Fibroblast of skin of right quadriceps (primary cell): ENCODE measurements at regions not wholly inside any gene's neighbourhood (a gene's known extent, or its start where the extent isn't known, plus 50 kb on each side); places are given as distances from the start of the nearest gene placed in this dataset.
A peak's percentile ranks its signal among the peaks of the same experiment; 100 is the strongest.

ENCODE experiments used
- DNase-seq: peaks from one replicate; pipeline ENCODE4 v3.0.0-alpha.2; 2013

DNA sequence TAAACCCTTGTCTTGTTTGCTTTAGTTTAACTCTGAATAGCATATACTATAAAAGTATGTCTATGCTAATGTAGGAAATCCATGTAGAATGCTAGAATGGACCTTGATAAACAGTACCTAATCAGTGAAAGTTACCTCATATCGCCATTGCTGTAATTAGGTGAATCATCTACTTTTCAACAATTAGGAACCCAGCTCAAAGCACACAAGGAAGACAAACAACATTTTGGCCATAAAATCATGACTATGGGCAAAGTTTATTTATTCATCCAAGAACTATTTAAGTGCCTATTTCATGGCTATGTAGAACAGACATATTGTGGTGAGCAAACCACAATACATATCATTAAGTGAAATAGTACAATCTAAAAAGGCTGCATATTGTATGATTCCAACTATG is 1043.2 kb downstream of the BRINP3 start:
- peak; percentile 9 for DNase-seq

DNA sequence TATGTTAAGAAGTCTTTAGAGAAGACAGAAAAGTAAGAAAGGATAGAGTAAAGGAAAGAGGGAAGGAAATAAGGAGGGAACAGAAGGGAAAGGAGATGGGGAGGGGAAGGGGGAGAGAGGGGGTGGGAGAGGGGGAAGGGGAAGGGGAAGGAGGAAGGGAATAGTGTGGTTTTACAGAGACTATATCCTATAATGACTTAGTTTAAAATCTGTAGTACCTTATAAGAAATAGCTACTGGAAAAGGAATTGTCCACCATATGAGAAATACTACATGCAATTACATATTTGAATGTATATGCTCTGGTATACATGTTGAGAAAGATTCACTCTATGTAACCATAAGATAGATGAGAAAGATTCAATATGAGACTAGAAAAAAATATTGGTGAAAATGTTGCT is 1042.3 kb downstream of the BRINP3 start:
- DNase-seq, result no peak

DNA sequence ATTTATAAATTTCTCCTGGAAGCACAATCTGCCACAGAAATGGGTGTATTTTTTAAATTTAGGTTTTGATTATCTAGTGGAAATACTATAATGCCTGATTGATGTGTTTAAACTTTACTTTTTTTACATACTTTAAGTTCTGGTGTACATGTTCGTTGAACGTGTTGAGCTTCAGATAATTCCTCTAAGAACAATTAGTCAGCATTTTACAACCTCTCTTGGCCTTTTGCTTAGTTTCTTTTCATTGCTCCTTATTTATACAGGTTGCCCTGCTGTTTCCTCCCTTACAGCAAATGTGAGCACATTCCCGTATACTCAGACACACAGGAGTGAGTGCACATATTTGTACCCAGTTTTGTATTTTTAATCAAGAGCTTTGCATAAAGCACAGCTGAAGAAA is 1038.9 kb downstream of the BRINP3 start:
- no peak for DNase-seq

DNA sequence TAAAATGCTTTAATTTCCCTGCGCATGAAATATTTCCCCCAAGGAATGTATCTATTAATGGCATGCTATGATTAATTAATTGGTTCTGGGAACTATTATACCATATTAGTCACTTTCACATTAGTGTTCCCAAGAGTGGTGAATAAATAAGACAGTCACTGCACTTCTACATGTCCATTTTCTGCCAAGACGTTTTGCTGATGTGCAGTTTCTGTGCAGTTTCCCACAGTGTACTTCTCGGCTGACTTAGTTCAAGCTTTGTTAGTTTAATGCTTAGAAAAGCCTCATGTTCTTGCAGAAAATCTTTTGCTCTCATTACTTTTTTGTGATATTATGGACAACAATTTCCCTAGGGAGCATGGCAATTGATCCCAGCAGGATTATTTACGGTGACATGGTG is 1014.5 kb downstream of the BRINP3 start:
- no peak for DNase-seq

DNA sequence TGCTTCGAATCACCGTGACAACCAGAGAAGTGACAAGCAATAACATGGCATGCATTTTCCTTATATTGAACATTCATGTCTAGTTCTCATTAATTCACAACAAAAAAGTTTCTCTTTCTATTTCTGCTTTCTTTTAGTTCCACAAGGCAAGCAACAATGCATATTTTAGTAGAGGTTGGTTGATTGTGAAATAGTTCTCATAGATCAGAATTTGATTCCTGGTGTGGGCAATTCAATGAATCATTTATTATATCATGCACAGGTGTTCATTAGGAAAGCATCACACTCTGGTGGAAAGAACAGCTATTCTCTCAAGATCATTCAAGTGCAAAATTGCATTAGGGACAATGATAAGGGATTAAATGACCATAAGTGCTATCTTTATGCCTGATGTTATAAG is 980.9 kb downstream of the BRINP3 start:
- DNase-seq, result no peak

DNA sequence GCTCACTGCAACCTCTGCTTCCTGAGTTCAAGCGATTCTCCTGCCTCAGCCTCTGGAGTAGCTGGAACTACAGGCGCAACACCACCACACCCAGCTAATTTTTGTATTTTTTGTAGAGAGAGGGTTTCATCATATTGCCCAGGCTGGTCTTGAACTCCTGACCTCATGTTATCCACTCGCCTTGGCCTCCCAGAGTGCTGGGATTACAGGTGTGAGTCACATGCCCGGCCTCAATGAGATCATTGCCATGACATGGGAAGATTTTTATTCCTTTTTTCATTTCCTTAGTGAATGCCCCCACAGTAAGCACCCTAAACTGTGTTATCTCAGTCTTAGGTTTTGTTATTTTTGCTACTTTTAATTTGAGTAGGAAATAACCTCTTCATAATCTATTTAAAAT is 977.9 kb downstream of the BRINP3 start:
- no peak for DNase-seq

DNA sequence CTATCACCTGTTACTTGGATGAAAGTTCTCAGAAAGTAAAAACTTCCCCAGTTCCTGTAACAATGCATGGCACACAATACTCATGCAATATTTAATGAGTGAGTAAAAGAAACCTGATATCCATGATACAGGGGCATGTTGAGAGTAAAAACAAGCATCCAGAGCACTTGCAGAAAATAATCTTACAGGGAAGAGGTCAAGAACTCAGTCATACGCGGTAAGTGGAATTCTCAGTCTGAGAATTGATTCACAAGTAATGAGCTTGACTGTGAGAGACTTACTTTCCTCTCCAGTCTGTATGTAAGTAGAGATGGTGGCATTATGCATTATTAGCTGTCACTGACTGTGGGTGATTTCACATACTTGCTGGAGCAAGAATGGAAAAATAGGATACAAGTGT is 976.9 kb downstream of the BRINP3 start:
- DNase-seq, result no peak

DNA sequence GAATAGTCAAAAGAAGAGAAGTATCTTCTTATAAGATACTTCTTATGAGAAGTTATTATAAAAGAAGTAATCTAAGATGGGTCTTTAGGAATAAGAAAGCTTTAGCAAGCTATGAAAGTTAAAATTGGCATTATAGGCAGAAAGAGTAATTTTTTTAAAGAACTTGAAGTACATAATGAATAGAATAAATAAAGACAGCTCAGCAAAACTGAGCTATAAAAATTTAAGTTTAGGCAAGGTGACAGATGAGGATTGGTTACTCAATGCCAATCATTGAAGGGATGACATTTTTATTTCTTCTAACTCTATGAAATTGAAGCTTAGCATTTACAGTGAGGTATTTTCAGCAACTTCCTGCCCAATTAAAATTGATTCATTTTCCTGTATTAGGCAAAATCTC is 966.8 kb downstream of the BRINP3 start:
- no peak for DNase-seq

DNA sequence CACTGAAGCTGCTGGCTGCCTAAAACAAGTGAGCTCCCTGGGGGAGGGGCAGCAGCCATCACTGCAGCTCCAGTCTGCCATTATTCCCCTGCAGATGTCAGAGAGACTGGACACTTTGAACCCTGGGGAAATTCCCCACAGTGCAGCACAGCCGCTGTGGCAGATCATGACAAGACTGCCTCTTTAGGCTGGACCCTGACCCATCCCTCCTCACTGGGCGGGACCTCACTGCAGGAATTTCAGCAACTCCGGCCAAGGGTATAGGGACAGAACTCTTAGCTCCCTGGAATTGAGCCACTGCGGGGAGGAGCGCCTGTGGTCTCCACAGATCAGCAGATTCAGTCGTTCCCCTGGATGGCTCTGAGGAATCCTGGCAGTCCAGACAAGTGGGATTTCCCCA is 964.6 kb downstream of the BRINP3 start:
- no peak for DNase-seq

DNA sequence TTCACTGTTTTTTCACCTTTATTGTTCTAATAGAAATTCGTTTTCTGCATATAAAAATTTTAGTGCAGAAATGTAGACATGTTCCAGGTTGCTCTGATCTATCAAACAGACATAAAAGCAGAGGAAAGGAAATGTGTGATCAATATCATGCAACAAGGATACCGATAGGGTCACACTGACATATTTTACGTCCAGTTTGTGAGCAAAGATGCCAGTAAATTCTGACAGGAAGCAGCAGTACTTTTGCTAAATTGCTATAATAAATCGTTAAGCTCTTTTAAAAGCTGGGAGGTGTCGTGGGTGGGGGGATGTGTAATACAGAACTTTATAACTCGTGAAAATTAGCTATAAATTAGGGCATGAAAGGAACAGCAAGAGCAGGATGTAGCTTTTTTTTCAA is 955.2 kb downstream of the BRINP3 start:
- no peak for DNase-seq

DNA sequence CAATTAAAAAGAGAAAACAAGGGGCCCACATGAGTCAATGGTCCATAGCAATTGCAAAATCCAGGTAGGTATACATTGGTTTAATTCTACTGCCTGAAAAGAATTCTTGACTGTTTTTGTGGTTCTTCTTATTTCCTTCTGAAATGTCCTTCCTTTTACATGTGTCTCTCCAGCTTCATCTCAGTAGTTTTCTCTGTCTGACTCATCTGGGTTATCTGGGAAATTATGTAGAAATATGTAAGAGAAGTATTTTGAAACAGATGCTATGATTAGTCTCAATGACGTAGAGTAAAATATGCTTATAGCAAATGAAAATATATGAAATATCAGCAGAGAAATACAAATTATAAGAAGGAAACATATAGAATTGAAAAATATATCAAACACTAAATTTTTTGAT is 953.2 kb downstream of the BRINP3 start:
- peak; percentile 4 for DNase-seq

DNA sequence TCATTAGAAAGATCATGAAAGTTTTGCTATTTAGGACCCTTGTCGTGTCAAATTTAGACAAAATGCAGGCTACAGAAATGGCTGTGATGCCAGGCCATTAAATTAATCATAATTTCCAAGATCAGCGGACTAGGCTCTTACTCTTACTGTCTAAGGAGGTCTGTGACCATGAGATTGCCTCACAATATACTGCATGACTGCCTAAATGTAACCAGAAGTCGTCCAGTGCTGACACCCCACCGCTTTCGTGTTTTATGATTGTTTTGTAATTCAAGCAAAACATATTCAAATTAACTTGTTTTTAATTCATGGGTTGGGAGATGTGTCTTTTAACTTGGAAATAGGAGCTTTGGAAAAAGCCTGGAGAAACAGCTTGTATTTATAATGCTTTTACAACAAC is 947.5 kb downstream of the BRINP3 start:
- no peak for DNase-seq

DNA sequence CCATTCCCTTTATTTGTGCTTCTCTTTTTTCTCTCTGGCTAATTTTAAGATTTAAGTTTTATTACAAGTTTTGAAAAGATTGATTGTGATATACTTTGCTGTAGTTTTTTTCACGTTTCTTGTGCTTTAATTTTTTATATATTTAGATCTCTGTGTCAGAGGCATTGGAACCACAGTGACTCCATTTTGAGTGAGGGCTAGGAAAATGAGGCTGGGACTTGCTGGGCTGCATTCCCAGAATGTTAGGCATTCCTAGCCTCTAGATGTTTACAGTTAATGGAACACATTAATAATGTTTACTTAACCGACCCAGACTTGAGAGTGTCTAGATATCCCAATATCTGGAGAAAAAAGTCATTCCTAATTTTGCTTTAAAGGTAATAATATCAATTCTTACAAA is 939.4 kb downstream of the BRINP3 start:
- no peak for DNase-seq

DNA sequence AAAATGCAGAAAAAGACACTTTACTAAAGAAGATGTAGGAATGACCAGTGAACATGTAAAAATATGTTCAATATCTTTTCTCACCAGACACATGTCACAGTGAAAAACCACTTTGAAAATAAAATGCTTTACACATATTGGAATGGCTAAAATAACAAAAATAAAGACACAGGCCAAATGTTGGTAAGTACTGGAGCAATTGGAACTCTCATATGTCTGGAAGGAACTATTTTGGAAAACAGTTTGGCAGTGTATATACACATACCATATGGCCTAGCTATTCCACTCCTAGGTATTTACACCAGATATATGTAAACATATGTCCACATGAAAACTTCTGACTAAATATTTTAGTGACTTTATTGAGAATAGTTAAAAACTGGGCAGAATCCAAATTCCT is 927.2 kb downstream of the BRINP3 start:
- DNase-seq, result no peak

DNA sequence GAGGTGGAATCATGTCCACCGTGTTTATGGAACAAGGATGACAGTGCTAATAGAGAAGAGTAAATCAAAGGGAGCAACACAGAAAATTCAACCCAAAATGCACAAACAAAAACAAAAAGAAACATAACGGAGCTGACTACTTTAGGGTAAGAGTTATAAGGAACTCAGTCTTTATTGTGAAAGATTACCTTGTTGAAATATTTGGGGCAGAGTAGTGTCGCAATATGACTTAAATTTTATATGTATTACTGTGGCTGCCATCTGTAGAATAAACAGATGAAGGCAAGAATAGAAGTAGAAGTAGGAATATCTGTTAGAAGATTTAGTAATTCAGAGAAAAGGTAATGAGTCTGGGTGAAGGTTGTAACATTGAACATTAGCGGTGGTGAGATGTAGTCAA is 913.9 kb downstream of the BRINP3 start:
- no peak for DNase-seq

DNA sequence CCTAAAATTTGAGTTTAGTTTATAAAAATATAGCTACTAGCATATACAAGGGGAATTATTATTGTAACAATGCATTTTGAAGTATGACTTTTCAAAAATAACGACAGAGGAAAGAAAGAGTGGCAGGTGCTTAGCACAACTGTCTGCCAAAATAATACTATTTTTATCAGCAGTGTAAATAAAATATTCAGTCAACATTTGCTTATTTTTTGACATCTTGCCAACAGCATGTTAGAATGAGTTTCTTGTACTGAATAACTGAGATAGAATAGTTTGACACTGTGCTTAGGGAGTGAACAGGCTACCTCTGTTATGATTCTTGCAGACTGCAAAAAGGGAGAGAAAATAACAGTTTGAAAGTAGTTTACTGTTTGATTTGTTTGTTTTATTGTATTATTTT is 909.8 kb downstream of the BRINP3 start:
- no peak for DNase-seq

DNA sequence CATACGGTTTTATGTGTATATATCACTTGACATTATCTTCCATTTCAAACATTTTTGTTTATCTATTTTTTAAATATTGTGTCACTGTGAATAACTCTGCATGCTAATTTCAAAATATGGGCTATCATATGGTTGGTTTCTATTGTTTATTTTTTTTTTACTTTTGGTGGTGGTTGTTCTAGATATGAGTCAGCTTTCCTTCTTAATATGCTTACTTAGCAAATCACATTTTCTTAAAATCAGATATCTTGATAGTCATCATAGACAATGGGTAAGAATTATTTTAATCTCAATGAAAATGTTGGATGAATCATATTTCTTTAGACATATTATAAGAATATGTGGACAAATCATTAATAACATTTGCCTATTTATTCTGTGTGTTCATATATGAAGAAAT is 881.5 kb downstream of the BRINP3 start:
- DNase-seq, result no peak

DNA sequence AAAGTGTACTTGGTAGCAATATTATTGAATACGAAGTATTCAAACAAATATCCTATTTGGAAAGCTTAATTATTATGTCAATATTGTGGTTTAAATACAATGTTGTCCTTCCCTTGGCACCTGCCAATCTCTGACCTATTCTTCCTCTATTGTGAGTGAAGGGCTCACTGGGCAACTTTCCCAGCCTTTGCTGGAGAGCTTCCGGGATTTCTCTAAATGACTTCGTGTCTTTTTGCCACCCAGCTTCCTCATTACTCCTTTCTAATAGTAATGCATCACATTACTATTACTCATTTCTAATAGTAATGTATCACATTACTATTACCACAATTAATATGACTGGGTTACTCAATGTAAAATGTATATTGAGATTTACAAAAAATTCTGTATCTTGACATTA is 880.6 kb downstream of the BRINP3 start:
- DNase-seq, result no peak

DNA sequence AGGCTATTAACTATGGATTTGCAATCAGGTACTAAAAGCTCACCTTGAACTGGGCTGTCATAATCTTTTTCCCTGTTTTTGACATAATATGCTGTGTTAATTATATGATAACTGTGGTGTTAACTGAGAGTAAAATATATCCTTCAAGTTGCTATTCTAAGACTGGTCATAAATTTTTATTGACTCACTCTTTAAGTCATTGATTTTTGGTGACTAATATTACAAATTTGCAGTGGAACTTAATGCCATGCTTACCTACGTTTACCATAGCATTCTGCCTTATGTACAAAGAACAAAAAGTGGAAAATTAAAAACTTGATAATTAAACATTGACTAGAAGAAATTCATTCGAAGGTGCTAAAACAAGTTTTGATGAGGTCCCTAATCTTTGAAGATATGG is 872.4 kb downstream of the BRINP3 start:
- no peak for DNase-seq

DNA sequence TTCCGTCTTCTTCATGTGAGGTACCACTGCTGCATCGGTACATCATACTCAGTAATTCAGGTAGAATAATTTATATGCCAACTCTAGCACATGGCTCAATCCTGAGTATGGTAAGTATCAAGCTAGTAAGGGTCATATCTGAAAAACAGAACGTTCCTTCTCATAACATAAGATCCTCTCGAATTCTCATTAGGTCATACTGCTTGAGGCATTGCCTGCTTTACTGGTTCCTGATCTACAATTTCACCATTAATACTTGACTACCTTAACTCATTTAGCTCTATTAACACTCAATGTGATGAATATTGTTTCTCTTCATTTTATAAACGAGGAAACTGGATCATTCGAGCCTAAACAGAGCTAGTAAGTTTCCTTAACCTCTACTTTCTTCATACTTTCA is 871.6 kb downstream of the BRINP3 start:
- DNase-seq, result no peak

DNA sequence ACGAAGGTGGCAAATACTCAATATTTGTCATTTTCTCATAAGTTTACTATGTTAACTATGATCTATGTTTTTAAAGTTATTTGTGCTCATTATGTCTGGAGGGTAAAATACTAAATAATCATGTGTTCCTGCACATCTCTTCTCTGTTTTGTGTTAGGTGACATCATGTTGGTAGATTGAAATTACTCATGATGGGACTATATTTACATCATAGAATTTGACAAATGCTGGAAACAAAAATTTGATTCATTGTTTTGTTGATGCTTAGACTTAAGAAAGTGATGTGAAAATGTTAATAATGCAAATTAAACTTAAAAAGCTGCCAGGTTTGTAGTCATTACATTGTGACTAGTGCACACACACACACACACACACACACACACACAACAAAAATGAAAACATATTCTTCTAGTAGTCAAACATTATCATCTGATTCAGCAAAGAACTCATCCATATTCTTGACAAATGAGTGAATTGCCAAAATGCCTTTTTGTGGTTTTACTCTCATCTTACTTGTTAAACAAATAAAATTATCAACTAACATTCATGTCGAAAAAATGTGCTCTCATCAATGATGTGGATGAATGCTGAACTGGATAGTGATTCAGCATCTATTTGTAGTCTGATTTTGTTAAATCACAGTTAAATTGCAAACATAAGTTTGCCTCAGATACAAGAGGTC is 870.7 kb downstream of the BRINP3 start:
- peak; percentile 92 for DNase-seq

DNA sequence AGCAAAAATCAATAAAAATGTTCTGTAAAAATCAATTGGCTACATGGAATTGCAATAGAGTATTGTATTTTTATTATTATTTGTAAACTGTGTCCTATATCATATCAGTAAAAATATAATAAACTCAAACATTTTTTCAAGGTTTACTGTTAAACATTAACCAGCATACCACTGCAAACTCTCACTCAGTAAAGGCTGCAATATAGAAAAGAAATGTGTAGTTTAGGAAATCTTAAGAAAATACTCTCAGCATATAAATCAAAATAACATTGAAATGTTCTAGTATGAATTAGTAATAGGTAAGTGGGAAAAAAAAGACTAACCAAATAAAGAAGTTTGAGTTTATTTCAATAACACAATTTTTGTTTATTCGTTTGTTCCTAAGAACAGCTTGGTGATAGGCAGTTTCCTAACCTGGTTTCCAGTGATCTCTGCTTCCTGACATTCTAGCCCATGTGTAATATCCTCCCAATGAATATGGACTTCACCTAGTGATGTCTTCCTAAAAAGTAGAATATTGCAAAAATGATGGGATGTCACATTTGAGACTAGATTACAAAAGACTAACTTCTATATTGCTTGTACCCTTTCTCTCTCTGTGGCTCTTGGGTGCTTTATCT is 870.1 kb downstream of the BRINP3 start:
- no peak for DNase-seq

DNA sequence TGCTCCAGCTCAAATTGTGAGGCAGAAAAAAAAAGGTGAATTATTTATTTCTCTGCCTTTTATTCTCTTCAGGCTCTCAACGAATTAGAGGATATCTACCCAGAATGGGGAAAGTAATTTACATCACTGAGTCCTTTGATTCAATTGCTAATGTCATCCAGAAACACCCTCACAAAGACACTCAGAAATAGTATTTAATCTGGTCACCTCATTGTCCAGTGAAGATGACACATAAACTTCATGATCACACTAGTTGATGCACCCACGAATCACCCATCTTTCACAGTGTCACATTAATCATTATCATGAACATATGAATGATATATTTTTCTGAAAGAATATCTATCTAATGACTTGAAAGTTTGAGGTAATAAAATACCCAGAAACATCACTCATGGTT is 868.5 kb downstream of the BRINP3 start:
- DNase-seq, result no peak

DNA sequence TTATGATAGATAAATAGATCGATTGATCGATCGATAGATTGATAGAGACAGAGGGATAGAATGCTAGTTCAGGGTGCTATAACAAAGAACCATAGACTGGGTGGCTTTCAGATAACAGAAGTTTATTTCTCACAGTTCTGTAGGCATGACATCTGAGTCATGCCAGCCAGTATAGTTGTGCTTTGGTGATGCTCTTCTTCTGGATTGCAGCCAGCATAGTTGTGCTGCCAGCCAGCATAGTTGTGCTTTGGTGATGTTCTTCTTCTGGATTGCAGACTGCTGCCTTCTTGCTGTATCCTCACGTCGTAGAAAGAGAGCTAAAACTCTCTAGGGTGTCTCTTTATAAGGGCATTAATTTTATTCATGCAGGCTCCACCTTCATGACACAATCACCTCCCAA is 860.8 kb downstream of the BRINP3 start:
- DNase-seq, result peak; percentile 69

DNA sequence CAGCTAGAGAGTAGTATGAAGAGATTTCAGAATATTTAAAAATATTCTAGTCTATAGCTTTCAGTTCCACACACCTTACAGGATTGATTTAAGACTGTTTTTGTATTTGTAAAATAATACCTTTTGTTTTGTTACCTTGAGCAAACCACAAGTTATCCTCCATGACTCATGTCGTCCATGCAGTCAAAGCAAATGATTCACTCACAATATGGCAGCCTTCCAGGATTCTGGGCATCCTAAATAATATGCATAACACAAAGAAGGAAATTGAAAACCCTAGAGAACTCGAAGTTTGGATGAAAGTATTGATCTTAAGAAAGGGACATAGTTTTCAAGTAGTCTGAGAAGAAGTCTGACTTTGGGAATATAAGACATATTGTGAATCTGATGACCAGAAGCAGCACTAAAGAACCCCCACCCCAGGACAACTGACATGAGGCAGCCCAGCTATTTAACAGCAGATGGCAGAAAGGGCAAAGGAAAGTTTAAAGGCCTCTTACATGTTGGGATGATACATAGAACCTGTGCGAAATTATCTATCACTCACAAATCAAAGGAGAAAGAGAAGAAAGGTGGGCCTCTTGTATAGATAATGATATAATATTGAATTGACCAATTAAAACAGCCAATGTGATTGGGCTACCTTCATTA is 857.9 kb downstream of the BRINP3 start:
- DNase-seq, result peak; percentile 89
